NCI-H187 treated with DMSO at 0.1 percent for 48 hours (cell line): ENCODE measurements at regions not wholly inside any gene's neighbourhood (a gene's known extent, or its start where the extent isn't known, plus 50 kb on each side); places are given as distances from the start of the nearest gene placed in this dataset.

ENCODE experiments used
- DNase-seq: peaks from one replicate; lab custom pipeline; 2025; lab: John Stamatoyannopoulos, UW

- no peak for DNase-seq
Observed at GRCh38 chr10:10853954-10854353, 163.7 kb upstream of the CELF2 start.

DNA sequence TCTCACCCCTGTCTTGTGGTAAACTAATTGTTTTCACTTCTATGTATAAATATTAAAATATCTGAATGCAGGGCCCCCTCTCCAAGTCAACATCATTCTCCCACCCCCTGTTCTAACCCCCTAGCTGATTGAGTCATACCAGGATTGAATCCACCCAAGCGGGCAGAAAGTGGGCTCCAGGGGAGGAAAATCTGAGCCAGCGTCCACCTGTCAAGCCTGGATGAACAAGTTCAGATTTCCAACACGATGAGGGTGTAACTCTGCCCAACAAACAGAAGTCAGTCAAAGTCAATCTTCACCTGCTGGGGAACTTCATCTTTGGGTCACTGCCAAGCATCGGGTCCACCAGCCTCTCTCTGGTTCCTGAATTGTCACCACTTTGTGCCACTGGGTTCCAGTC lies 162.9 kb upstream of the CELF2 start:
- DNase-seq = no peak

DNA sequence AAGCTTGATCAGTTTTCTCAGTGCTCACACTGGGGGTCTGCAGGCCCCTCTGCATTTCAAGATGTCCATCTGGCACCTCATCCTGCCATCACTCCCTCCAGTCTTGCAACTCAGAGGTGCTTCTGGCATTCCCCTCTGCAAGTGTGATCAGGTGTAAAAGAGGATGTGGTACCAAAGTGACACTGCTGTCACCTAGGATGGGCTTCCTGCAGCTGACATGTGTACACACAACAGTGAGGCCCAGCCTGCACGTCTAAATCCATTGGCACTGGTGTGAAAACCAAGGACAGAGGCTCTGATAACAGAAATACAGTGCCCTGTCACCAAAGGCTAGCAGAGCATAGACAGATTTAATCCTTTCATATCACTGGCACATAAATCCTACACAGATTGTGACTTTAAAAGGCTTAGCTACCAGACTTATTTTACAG lies 162.5 kb upstream of the CELF2 start:
- no peak for DNase-seq

- DNase-seq = no peak
Observed at GRCh38 chr10:10860455-10860976, 157.2 kb upstream of the CELF2 start.

GRCh38 chr10:10865303-10865702 lies 152.4 kb upstream of the CELF2 start:
- DNase-seq = no peak

- DNase-seq = no peak
Observed at GRCh38 chr10:10865913-10866312, 151.8 kb upstream of the CELF2 start.

DNA sequence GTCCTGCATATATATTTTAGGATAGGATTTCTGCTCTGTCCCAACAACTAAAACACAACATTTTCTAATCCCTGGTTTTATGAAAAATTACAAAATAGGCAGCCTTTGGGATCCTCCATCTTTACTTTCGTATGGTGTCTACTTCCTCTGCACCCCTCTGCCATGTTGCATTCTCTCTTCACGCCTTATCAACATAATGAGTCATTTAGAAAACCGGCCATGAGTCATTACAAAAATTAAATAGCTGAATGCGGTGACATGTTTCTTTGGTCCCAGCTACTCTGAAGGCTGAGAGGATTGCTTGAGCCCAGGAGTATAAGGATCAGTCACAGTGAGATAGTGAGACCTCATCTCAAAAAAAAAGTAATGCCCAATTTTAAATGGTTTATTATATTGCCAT lies 148.1 kb upstream of the CELF2 start:
- DNase-seq = no peak

DNA sequence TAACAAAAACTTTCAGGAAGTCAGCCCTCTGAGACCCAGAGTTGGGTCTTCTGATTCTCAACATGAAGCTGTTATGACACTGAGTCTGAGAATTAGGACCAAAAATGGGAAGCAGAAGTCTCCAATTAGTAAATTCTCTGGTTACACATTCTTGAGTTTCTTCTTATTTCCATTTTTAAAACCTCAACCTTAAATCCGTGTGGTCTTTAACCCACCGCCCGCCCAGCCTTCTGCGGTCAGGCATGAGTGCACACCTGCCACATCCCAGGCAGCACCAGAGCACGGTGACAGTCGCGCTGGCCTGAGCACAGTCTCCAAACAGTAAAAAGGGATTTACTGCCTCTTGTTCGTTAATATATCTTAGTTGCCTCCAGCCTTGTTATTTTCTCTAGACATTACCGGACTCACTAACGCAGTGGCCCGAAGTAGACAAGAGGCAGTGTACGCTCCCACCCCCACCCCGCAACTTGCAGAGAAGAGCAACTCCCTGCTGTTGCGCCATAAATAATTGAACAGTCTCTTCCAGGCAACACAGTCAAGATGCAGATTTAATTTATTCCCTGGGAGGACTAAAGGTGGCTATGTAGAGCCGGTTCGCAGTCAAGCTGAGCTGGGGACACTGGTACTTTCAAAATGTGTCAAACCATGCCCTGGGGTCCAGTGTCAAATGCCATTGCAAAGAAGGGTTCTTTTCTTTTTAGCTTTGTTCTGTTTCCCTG lies 147.0 kb upstream of the CELF2 start:
- no peak for DNase-seq

DNA sequence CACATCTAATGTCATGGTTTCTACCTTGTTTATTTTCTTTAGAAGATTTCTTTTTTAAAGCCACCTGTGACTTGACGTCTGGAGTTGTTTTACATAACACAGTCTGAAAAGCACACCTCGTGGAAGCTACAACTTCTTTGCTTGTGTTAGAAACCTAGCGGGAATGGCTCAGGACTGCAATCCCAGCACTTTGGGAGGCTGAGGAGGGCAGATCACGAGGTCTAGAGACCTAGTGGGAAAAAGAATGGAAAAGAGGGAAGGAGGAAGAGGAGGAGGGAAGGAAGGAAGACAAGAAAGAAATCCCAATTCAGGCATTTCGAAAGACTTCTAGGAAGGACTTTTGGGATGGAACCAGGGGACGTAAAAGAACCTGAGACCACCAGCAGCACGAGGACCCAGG lies 146.3 kb upstream of the CELF2 start:
- no peak for DNase-seq

- no peak for DNase-seq
Observed at GRCh38 chr10:10872035-10872673, 145.5 kb upstream of the CELF2 start.

DNA sequence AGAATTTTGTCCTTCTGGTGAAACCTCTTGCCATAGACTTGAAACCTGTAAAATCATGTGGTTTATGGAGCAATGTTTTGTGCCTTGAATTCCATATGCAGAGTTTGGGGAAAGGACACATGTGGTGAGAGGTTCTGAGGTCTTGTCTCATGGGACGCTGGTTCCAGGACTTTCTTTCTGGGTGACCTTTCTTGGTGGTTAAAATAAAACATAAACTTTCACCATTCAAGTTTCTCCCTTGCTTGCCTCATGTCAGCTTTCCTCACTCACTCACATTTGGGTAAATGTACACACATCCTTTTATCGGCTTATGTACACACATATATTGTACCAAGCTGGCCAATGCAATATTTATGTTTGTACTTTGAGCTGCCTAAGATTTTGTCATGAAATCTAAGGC lies 144.9 kb upstream of the CELF2 start:
- DNase-seq = no peak

DNA sequence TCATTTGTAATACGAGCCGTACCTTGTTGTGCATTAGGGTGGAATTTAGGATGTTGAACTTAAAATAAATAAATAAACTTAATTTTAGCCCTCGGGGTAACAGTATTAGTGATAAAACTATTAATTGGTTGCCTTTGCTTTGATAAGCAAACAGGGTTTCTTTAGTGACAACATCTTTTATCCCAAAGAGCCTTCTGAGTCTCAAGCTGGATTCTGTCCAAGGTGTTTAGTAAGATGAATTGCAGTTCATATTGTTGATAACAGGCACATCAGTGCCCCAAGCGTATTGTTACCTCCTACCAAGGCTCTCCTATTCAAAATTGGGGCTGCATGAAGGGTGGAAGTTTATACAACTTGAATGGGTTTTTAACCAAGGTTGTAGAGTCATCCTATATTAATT lies 144.4 kb upstream of the CELF2 start:
- no peak for DNase-seq

- no peak for DNase-seq
Observed at GRCh38 chr10:10873915-10874314, 143.8 kb upstream of the CELF2 start.

- DNase-seq = no peak
Observed at GRCh38 chr10:10878963-10879362, 138.7 kb upstream of the CELF2 start.

- no peak for DNase-seq
Observed at GRCh38 chr10:10881117-10881813, 136.4 kb upstream of the CELF2 start.

GRCh38 chr10:10883737-10884136 lies 133.9 kb upstream of the CELF2 start:
- DNase-seq = no peak

- DNase-seq = no peak
Observed at GRCh38 chr10:10886861-10887531, 130.7 kb upstream of the CELF2 start.

- DNase-seq = no peak
Observed at GRCh38 chr10:10891124-10892082, 126.3 kb upstream of the CELF2 start.

- no peak for DNase-seq
Observed at GRCh38 chr10:10892290-10892875, 125.3 kb upstream of the CELF2 start.

GRCh38 chr10:10897400-10897799 lies 120.3 kb upstream of the CELF2 start:
- DNase-seq = no peak

- DNase-seq = no peak
Observed at GRCh38 chr10:10901906-10902305, 115.8 kb upstream of the CELF2 start.
